Activated T-helper 9 cell treated with anti-CD3 and anti-CD28 coated beads, Interleukin-2, amount 50 U/mL, for 16 hours (primary cell): ENCODE measurements at regions not wholly inside any gene's neighbourhood (a gene's known extent, or its start where the extent isn't known, plus 50 kb on each side); places are given as distances from the start of the nearest gene placed in this dataset.

Experiments used
- DNase-seq: peaks from one replicate; pipeline ENCODE4 v3.0.0-alpha.2; 2020; ENCODE audit warnings: low read depth

DNA sequence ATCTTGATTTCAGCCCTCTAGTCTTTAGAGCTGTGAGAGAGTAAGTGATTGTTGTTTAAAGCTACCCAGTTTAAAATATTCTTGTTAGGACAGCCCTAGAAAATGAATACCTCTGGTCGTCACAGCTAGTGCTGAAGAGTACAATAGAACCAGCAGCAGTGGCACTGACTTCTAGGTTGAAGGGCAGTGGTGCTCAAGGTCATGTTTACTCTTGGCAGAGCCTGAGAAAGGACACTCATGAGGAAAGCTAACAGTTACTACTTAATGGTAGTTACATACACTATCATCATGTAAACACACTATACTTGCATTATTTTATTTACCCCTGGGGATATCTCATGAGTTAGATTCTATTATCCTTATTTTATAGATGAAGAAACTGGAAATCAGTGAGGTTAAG lies 323.0 kb downstream of the SH2D4B start:
- no peak for DNase-seq

DNA sequence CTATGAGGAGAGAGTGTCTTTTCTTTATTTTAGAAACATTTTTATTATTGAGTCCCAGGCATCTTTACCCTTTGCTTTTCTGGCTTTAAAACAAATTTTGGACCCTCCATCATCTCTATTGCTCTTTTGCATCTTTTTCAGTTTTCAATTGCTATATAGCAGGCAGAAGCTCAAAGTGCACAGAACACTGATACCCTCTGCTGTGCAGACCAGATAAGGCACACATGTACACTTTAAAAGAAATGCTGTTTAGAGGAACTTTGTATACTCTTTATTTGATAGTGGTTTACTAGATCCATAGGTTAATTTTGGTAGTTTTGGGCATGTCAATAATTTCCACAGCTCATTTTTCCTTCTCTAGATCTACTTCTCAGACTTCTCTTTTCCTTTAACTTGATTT lies 324.2 kb downstream of the SH2D4B start:
- no peak for DNase-seq

DNA sequence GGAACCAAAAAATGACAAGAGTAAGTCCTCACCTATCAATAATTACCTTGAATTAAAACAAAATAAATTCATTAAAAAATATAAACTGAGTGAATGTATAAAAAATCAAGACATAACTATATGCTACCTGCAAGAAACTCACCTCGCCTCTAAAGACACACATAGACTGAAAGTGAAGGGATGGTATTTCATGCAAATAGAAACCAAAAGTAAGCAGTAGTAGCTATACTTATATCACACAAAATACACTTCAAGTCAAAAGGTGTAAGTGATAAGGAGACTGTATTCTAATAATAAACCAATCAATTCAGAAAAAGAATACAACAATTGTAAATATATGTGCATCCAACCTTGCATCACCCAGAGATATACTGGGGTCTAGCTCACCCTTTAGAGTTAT lies 332.6 kb downstream of the SH2D4B start:
- DNase-seq = no peak

DNA sequence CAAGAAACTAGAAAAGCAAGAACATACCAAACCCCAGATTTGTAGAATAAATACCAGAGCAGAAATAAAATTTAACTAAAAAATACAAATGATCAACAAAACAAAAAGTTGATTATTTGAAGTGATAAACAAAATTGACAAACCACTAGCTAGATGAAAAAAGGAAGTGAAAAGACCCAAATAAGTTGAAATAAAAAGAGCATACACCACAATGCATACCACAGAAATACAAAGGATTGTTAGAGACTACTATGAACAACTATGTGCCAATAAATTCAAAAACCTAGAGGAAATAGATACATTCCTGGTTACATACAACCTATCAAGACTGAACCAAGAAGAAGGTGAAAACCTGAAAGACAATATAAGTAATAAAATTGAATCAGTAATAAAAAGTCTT lies 333.4 kb downstream of the SH2D4B start:
- DNase-seq = no peak

DNA sequence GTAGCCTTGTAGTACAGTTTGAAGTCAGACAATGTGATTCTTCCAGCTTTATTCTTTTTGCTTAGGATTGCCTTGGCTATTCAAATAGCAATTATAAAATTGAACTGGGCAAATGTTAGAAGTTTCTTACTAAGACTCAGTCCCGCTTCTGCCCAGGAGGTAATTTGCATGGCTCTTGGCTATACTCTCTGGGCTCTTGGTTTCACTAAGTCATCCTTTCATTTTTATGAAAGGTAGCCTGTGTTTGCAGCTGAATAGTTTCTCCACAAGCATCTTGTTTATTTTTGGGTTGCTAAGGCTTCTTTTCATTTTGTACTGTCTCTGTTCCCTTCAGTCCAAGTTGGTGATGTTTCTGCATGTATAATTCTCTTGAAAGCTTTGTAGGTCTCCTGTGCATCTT lies 340.6 kb downstream of the SH2D4B start:
- no peak for DNase-seq

- no peak for DNase-seq
Measured at GRCh38 chr10:80890146-80890545, 352.4 kb downstream of the SH2D4B start.

- no peak for DNase-seq
Measured at GRCh38 chr10:80893256-80893655, 355.6 kb downstream of the SH2D4B start.

DNA sequence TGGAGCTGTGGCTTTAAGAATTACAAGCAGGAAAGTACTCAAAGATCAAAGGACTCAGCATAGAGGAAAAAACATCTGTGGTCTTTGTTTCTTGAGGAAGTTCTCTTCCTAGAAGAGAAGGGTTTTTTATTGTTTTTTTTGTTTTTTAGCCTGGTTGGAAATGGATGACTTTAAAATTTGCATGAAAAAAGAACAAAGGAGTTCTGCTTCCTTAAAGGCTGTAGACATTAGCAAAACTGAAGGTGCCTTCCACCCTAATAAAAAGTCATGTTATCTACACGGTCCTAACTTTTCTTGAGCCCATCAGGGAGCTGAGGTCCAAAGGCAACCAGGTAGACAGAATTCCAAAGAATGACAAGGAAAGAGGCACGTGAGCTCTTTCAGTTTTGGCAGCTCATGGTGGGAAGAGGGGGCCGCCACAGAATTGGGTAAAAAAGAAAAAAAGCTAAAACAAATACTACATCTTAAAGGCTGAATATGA lies 356.6 kb downstream of the SH2D4B start:
- DNase-seq = no peak

- DNase-seq = no peak
Measured at GRCh38 chr10:80894797-80895467, 357.2 kb downstream of the SH2D4B start.

GRCh38 chr10:80896076-80896475 lies 358.4 kb downstream of the SH2D4B start:
- DNase-seq = no peak

GRCh38 chr10:80896959-80897358 lies 359.3 kb downstream of the SH2D4B start:
- DNase-seq = no peak

DNA sequence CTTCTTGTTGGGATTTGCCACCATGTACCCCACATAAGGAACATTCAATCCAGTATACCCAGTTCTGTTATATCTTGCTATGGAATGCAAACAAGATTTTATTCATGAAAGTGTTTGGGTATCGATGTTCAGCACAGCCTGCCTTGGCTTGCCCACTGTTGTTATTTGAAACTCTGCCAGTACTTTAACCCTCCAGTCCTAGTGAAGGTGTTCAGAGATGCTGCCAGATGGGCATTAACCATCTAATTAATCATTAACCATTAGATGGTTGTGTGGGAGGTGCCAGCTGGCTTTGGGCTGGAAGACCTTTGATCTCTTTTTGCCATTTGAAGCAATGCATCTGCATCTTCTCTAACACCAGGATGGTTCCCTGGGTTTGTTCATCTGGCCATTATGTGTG lies 363.0 kb downstream of the SH2D4B start:
- DNase-seq = no peak

DNA sequence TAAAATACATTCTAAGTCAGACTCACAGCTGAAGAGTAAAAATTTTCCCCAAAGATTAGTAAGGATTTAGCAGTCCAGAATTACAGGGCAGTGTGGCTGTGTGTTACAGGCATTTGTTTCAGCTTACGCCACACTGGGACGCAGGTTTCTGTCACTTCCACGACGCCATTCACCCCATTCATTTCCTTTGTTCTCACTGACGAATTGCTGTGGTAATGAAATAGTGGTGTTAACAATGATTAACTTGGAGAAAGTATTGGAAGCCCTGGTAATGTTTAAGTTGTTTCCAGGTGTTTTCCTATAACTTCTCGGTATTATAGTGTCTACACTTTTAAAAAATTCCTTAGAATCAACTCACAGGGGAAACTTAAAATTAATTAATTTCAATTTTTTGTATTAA lies 370.9 kb downstream of the SH2D4B start:
- no peak for DNase-seq

- DNase-seq = no peak
Measured at GRCh38 chr10:80909254-80909653, 371.6 kb downstream of the SH2D4B start.

GRCh38 chr10:80917636-80918035 lies 379.9 kb downstream of the SH2D4B start:
- no peak for DNase-seq

DNA sequence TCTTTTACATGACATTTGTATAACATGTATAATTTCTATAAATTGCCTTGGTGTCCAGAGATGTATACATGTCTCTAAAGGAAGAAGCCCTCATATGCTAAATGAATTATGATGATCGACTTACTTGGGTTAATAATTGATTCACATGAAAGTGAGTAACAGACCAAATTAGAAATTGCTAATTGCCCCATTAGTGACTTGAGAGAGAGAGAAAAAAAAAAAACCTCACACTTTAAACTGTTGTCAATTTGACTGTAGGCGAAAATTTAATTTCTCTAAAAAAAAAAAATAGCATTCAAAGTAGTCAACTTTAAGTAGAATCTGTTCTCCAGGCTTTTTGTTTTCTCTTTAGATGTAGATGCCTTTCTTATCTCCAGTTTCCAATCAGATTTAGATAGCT lies 383.3 kb downstream of the SH2D4B start:
- DNase-seq = no peak

DNA sequence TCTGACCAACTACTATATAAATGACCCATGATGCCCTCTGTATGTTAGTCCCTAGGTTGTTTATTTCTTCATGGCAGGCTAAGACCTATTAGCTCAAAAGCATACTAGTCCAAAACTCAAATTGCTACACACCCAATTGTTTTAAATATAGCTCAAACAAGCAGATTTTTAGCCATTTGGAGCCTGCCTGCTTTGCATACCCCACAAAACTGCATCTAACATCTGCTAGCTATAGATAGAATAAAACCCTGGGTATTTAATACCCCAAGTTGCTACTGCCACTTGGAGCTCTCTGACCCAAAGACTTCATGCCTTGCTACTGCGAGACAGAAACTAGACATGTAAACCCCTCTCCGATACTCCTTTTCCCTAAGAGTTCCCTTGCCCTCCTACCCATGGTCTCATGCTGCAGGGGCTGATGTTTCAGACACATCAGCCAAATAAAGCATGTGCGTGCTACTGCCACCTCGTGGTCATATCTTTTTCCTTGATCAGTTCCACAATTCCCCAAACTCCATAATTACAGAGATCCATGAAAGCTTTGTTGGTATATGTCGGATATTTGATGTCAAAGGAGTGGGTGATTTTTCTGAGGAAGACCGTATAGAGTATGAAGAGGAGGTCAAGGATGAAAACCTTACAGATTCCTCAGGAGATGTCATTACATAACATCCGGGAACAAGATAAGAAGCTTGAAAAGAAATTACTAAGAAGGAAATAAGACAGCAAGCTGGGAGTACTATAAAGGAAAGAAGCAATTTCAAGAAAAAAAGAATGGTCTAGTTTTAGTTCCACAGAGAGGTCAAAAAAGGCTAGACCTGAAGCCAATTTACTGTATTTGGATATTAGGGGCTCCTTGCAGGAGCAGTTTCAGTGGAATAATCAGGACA lies 386.6 kb downstream of the SH2D4B start:
- DNase-seq = no peak

DNA sequence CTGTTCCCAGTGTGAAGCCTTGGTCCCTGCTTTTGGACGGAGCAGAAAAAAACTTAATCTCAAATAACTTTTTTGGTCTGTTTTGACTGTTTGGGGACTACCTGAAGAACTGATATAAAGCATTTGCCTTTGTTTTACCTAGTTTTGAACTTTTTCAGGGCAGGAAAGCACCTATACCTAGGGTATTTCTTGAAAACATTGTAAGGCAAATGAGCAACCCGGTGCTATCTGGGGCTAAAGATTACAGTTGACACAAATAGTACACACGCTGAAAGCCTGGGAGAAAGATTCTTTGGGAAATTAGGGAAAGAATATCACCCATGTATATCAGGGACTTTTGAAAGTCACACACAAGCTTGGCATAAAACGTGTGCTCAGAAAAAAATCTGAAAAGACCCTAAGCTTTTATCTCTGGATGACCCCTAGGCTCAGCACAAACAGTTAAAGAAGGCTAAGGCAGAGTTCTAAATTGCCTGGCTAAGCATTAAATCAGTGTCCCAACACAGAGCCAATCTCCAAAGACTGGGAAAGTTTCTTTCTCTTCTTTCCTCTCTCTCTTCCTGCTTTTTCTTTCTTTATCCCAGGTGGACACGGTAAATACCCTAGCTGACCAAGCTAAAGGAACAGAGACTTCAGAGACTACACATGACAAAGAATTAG lies 389.8 kb downstream of the SH2D4B start:
- no peak for DNase-seq

DNA sequence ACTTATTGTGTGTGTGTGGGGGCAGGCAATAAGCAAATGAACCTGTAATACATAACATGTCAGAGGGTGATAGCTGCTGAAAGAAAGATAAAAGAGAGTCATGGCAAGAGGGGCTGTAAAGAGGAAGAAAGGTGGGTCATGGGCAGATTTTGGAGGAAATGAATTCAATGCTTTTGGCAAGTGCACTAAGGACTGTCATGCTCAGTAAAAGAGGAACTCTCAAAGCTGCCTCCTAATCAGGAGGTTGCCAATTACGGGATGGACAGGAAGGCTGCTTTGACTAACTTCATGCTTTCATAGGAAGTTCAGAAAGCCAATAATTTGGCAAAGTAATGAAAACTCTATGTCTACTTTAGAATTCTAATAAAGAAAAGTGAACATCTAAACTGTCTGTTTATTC lies 401.2 kb downstream of the SH2D4B start:
- DNase-seq = no peak

- no peak for DNase-seq
Measured at GRCh38 chr10:80945264-80945880, 407.7 kb downstream of the SH2D4B start.

GRCh38 chr10:80946073-80946472 lies 408.4 kb downstream of the SH2D4B start:
- no peak for DNase-seq

DNA sequence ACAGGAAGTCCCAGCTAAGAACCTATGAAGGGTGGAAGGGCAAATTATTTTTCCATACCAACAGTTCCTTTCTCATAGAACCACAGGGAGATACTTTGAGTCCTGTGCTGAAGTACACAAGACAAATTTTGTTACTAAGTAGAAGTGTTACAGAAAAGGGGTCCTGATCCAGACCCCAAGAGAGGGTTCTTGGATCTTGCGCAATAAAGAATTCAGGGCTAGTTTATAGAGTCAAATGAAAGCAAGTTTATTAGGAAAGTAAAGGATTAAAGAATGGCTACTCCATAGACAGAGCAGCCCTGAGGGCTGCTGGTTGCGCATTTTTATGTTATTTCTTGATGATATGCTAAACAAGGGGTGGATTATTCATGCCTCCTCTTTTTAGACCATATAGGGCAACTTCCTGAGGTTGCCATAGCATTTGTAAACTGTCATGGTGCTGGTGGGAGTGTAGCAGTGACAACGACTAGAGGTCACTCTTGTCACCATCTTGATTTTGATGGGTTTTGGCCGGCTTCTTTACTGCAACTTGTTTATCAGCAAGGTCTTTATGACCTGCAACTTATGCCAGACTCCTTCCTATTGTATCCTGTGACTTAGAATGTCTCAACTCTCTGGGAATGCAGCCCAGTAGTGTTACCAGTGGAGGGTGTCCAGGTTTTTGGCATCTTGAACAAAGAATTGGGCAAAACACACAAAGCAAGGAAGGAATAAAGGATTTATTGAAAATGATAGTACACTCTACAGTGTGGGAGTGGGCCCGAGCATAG lies 409.4 kb downstream of the SH2D4B start:
- DNase-seq = no peak
